ENCODE measurements at regions not wholly inside any gene's neighbourhood (a gene's known extent, or its start where the extent isn't known, plus 50 kb on each side); places are given as distances from the start of the nearest gene placed in this dataset.

DNA sequence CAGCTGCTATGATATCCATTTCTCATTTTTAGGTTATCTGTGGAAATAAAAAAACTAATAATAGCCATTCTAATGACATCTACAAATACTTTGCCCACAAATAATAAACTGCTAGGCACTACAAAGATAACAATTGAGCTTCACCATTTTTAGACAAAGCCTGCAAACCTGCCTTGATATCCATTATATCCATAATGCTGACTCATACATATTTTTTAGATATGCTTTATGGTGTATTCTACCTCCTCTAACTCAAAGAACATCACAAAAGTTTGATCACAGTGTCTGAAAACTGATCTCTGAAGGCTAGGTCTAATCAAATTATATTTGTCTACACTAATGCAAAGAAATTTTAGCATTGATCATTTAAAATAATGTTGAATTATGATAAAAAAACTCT is 138.4 kb downstream of the HNMT start:
- intact Hi-C loops (cut with DNase I), result no loop called here

DNA sequence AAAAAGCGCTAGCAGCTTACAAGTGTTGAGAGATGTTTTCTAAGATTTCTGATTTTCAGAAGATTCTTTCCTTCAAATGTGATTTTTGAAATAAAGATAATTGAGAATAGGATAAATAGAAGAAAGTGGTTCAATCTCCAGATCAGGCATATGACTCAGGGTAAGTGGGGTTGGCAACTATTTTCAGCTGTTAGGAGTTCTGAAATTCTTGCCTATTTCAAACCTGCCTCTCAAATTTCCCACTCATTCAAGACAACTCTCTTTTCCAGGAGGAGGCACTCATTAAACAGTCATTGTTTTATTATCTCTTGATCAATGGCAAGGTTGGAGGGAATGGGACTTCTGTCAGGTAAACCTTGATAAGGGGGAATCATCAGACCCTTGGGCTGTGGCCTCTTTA is 138.9 kb downstream of the HNMT start:
- DNase-seq (ENCODE audit: low spot score), result no peak
- intact Hi-C loops (cut with DNase I), result no loop called here

More for the DNA sequence above, 138.4 kb downstream of the HNMT start:
- DNase-seq (ENCODE audit: low spot score), result no peak

DNA sequence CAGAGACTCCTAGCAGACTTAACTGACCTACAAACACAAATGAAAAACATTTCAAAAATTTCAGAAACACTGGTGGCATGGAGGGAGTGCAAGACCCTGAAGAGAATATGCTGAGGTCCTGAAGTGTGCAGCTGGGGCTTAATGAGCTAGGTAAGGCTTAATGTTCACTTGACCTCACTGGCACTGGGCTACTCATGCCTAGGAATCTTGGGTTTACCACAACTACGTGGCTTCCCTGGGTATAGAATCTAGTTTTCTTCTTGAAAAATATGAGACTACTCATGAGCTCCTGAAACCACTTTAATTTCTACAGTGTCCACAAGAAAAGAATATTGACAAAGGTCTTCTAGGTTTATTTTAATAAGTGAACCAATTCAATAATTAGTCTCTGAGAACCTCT is 139.8 kb downstream of the HNMT start:
- DNase-seq (ENCODE audit: low spot score), result no peak
- intact Hi-C loops (cut with DNase I), result no loop called here

DNA sequence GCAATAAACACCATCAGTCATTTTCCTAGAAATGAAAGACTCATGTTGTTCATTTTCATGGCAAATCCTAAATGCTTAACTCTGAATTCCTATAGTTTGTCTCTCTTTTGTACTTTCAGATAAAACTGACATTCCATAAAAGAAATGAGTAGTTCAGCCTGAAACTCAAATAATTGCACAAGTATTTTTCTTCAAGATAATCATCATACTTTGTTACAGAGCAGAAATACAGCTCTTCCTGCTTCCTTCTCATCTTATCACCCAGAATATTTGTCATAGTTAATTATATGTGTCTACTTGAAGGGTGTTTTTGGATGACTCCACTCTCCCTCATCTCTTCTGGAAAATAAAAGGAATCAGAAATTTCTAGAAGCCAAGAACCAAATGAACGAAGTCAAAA is 141.1 kb downstream of the HNMT start:
- intact Hi-C loops (cut with DNase I), result no loop called here
- DNase-seq (ENCODE audit: low spot score), result no peak

DNA sequence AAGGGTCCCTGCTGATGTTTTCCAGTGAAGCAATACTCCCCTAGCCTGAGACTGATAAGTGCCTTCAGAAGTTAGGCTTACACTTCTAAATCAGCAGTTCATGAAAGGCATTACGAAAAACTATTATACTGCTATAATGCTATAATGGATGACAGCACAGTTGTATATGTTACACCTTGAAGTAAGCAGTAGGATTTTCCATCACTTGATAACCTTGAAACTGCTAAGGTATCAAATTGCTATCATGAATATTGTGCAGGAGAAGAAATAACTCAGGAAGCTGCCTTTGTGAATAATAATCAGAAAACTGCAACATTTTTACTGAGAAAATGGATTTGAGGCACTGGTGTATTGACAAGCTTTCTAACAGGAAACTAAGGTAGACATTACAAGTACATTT is 142.3 kb downstream of the HNMT start:
- intact Hi-C loops (cut with DNase I), result no loop called here
- DNase-seq (ENCODE audit: low spot score), result no peak

DNA sequence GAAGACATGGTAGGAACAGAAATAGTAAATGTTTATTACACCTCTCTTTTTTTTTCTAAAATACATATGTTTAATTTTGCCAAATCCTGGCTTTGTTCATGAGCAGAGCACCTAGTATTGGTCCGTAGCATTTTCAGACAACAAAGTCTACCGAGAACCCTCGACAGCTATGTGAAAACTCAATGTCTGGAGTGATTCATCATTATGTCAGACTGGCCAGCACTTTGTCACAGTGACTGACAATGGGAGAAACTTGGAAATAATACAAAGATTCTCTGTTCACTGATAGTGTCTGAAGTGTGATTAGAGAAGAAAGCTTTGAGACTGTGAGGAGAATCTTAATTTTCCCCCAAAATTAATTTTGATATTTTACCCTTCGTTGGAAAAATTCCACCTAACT is 143.0 kb downstream of the HNMT start:
- intact Hi-C loops (cut with DNase I), result no loop called here
- DNase-seq (ENCODE audit: low spot score), result no peak

DNA sequence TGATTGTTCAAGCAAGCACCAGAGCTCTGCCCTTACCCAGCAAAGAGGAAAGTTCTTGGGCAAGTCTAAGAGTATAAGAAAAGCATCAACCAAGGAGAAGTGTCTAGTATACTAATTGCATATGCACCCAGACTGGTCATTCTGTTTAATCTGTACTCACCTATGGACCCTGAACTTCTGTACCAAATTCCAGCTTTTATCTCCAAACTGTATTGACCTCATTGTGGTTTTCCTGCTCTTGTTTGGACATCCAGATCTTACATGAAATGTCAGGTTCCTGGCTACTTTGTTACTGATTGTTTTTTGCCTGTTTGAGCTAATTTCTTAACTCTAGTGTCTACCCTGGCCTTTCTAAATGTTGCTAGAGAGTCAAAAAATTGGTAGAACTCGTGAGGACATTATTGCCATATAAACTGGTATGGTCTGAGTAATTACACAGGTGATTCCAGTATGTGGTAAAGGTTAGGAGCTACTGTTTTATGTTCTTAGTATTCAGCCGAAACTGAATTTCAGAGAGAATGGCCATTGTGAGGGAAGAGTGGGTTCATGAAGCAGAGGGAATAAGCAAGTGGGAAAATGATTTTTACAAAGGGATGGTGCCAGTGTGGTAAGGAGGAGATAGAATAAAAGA is 146.3 kb downstream of the HNMT start:
- no peak for DNase-seq (ENCODE audit: low spot score)
- intact Hi-C loops (cut with DNase I), result no loop called here

DNA sequence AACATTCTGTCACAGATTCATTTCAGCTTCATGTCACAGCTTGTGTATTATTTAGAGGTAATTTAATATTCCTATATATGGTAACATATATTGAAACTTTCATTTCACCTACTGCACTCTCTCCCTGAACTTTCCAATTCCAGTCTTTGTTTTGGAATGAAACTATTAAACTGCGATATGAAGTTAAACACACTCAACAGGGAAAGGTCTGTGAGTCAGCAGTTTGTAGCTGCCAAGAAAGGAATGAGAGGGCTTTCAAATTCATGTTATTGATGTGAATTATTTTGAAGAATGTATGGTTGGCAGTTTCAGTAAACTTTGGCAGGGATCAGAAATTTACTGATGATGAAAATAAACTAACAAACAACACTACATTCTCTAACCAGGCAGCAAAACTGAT is 148.3 kb downstream of the HNMT start:
- intact Hi-C loops (cut with DNase I), result no loop called here

DNA sequence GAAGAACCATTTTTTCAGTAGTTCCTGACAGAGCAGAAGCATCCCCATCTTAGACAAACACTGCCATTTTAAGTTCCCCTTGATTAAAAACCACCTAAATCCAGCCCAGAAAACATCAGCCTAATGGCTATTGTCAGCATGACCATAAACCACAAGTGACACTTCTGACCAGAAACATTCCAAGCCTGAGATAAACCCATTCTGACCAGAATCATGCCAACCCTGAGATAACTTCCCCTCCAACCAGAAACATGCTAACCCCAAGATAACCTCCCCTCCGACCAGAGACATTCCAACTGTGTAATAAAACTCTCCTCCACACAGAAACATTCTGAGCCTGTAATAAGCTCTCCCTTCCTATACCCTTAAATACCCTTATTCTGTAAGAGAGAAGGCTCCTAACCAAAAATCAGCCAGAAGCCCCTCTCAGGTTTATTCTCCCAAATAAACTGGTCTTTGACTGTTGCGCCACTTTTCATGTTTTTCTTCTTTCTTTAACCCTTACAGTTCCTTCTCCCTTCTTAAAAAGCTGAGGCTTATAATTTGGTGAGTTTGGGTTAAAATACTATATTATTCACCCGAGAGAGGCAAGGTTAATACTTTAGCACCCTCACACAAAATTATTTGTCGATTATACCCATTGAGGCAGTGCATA is 149.7 kb downstream of the HNMT start:
- intact Hi-C loops (cut with DNase I), result no loop called here
- no peak for DNase-seq (ENCODE audit: low spot score)

More for the DNA sequence above, 148.3 kb downstream of the HNMT start:
- no peak for DNase-seq (ENCODE audit: low spot score)

DNA sequence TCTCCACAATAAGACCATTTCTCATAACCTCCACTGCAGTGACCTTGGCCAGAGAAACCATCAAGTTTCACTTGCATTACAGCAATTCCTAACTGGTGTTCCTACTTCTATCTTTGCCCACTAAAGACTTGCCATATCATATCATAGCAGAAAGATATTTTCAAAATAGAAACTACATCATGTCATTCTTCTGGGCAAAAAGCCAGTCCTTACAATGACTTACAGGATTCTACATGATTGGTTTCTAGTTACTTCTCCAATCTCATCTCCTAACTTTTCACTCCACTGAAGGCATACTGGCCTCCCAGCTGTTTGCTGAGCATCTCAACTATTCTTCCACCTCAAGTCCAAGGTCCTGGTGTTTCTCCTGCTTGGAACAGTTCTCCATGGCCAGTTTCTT is 151.4 kb downstream of the HNMT start:
- no peak for DNase-seq (ENCODE audit: low spot score)
- intact Hi-C loops (cut with DNase I), result no loop called here

DNA sequence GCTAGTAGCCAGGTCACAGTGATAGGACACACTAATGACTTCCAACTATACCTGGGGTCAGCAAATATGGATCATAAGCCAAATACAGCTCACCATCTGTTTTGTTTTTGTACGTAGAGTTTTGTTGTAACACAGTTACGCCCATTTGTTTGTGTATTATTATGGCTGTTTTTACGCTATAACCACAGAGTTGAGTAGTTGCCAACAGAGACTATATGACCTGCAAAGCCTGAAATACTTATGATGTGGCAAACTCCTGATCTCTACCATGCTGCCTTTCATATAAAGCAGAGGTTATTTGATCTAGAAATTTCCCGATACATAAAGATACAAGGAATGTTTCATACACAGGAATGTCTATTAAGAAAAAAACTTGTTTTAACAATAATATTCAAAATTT is 152.2 kb downstream of the HNMT start:
- intact Hi-C loops (cut with DNase I), result no loop called here
- DNase-seq (ENCODE audit: low spot score), result no peak

DNA sequence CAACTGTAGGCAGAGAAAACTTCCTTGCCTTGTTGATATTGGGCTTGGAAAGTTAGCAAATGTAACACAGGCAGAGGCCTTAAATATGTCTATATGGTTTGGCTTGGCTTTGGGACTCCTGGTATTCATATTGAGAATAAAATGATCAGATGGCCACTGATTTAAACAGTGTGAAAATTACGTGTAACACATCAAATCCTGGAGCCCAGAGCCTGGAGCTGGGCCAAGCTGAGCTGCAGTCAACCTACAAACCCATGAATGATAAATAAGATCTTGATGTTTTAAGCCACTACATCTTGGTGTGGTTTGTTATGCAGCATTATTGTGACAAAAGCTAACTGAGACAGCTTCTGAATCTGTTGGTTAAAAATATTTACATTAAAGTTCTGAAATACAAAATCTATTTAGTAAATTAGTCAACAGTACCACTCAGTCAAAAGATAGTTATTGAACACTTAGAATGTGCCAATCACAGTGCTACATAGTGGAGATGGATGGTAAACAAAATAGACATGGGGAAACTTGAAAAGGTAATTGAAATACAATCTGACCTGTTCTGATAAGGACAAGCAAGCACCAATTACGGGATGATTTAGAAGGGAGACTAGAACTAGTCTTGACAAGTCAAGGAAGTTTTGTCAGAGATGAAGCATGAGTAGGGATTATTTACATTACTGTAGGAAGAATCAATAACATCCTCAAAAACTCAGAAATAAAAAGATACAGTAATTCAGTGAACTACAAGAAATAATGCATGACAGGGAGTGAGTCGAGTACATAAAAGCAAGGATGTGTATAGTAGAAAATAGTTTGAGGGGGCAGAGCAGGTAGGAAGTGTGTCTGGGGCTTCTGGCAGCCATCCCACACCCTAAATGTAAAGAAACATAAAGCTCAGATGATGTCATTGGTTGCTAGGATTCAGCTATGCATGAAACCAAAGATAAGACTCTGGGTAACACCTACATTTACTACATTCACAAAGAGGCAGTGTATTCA is 157.7 kb downstream of the HNMT start:
- DNase-seq (ENCODE audit: low spot score), result no peak
- intact Hi-C loops (cut with DNase I), result no loop called here

DNA sequence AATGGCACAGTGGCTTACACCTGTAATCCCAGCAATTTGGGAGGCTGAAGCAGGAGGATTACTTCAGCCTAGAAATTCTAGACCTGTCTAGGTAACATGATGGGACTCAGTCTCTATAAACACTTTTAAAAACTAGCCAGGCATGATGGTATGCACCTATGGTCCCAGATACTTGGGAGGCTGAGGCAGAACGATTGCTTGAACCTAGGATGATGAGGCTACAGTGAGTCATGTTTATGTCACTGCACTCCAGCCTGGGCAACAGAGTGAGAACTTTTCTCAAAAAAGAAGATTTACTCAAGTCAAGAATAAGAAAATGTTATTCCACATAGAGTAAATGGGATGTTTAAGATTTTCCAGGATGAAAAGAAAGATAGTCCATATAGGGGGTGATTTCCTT is 158.6 kb downstream of the HNMT start:
- intact Hi-C loops (cut with DNase I), result no loop called here
- no peak for DNase-seq (ENCODE audit: low spot score)

DNA sequence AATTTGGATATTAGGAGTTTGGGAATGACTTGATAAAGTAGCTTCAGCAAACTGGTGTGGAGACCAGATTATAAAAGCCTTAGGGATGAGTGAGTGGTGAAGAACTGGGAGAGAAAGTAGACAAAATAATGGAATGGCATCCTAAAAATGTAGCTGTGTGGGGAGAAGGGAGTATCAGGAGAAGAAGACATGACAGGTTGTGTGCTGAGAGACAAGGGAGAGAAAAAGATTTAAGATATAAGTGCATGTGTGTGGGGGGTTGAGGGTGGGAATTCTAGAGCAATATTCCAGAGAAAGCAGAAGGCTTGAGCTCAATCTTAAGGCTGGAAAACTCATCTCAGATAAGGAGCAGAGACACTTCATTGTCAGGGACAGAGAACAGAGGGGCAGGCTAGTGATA is 159.5 kb downstream of the HNMT start:
- no peak for DNase-seq (ENCODE audit: low spot score)
- intact Hi-C loops (cut with DNase I), result no loop called here

DNA sequence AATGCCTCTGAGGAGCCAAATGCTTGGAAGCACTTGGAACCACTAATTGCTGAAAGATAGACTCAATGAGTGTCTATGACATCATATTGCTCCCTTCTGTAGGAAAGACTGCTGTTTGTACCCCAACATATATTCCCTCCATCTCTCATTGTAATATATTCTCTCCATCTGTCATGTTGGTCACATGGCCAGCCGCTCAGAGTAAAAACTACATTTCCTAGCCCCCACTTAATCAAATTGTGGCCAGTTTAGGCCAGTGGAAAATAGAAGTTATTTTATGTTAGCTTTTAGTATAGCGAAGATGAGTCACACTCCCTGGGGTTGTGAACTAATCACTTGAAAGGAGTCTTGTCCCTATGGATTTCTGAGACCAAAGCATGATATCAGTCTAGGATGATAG is 160.2 kb downstream of the HNMT start:
- DNase-seq (ENCODE audit: low spot score), result no peak
- intact Hi-C loops (cut with DNase I), result no loop called here

DNA sequence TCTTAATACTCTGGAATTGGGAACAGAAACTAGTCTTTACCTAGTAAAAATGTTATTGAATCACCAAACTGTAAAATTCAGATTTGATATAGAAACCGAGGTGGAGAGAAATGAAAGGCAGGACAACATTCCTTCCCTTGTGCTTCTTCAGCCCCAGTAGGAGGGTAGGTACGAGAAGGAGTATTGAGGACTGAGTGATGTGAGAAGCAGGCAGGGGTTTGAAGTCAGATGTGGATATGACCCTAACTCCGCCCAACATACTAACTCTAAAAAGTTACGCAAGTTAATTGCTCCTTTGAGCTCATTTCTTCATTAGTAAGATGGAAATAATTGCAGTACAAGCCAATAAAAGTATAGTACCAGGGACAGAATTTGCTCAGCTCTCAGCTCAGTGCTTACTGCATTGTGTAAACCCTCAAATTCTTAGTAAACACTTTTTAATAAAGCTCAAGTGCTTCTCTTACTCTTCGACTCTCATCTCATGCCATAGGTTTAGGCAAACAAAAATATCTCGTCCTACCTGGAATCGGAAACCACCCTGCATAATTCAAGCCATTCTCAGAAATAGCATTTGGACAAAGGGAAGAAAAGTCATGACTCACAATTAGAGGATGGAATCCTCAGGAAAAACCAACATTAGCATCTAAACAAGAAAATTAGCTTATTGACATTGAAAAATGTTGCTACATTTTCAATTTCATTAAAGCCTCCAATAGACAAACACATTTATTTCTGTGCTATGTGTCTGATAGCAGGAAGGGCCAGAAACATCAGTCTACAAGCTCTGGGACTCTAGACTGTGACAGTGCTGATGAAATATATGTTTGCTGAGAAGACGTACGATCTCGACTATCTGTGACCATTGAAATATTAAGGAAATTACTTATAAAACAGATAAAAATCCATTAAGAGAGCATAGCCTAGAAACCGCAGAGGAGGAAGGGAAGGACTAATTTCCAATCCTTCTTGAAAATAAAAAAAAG is 161.3 kb downstream of the HNMT start:
- no peak for DNase-seq (ENCODE audit: low spot score)
- intact Hi-C loops (cut with DNase I), result no loop called here

DNA sequence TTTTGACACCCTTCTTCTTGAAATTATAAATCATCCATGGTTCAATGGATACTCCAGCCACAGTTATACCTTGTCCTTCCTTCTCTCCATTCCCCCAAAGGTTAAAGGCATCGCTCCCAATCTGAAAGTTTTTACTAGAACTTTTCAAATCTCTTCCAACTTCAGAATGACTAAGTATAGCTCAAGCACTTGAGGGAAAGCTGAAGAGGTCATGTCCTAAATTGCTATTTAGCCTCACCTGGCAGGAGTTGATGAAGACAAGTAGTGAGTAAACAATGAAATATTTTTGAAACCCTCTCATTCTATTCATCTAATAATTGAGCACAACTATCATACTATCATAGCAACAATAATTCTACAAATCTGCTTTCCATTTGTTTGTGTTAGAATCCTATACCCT is 167.8 kb downstream of the HNMT start:
- intact Hi-C loops (cut with DNase I), result no loop called here
- no peak for DNase-seq (ENCODE audit: low spot score)

DNA sequence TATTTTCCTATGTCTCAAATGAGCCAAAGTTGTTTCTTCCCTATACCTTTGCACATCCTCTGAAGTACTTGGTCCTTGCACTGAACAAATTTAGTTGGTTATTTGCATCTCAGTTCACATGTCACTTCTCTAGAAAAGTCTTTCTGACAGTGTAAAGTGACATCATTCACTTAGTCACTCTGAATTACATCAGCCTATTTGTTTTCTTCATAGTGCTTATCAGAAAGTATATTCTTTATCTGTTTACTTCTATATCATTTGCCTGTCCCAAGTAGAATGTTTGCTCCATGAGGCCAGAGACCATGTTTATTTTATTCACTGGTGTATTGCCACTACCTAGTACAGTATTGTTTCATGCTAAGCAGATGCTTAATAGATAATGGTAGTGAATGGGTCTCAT is 173.7 kb downstream of the HNMT start:
- no peak for DNase-seq (ENCODE audit: low spot score)
- intact Hi-C loops (cut with DNase I), result loop anchor here in 1 of 2 donors (5.0 kb wide), 1 partner anchor 1234 kb away; no protein-coding TSS in a partner anchor

DNA sequence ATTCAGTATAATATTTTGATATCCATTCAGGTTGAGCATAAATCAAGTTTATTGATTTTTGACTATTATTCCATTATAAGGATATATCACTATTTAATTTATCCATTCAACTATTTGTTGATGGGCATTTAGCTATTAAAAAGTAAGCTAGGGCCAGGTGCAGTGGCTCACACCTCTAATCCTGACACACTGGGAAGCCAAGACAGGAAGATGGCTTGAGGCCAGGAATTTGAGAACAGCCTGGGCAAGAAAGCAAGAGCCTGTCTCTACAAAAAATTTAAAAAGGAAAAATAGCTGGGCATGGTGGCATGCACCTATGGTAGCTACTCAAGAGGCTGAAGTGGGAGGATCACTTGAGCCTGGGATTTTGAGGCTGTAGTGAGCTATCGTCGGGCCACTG is 183.5 kb downstream of the HNMT start:
- intact Hi-C loops (cut with DNase I), result no loop called here
- DNase-seq (ENCODE audit: low spot score), result no peak
